ENCODE measurements at regions not wholly inside any gene's neighbourhood (a gene's known extent, or its start where the extent isn't known, plus 50 kb on each side); places are given as distances from the start of the nearest gene placed in this dataset.

DNA sequence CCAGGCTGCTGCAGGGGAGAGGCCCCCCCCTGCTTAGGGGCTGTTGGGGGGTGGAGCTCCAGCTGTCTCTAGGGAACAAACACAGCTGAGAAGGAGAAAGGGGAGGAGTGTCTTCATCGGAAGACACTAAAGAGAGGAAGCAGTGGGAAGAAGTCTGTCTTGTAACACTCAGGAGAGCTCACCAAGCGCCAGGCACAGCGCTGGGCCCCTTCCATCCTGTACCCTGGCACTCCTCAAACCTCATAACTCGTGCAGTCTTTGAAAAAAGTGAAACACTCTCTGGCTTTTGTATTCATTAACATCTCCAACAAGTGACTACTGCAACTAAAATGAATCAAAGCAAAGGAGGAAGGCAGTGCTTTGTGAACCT, 67.4 kb upstream of the PRDM11 start:
- TF ChIP-seq, protein P1, sequence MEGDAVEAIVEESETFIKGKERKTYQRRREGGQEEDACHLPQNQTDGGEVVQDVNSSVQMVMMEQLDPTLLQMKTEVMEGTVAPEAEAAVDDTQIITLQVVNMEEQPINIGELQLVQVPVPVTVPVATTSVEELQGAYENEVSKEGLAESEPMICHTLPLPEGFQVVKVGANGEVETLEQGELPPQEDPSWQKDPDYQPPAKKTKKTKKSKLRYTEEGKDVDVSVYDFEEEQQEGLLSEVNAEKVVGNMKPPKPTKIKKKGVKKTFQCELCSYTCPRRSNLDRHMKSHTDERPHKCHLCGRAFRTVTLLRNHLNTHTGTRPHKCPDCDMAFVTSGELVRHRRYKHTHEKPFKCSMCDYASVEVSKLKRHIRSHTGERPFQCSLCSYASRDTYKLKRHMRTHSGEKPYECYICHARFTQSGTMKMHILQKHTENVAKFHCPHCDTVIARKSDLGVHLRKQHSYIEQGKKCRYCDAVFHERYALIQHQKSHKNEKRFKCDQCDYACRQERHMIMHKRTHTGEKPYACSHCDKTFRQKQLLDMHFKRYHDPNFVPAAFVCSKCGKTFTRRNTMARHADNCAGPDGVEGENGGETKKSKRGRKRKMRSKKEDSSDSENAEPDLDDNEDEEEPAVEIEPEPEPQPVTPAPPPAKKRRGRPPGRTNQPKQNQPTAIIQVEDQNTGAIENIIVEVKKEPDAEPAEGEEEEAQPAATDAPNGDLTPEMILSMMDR (IDR thresholded peaks at IDR 0.05), result no peak
- no peak for TF ChIP-seq ZFX (IDR thresholded peaks at IDR 0.05; ENCODE audit: borderline replicate concordance)

Measured in 22Rv1 (cell line).